Smooth muscle cell (in vitro differentiated cells): ENCODE measurements at regions not wholly inside any gene's neighbourhood (a gene's known extent, or its start where the extent isn't known, plus 50 kb on each side); places are given as distances from the start of the nearest gene placed in this dataset.

Experiments
- DNase-seq: peaks from one replicate; lab custom pipeline; 2025; ENCODE audit not compliant: unreplicated experiment; lab: John Stamatoyannopoulos, UW
- H2AFZ ChIP-seq: fragments of 200-600 bp; sonication (generic); 2 replicates; pipeline ENCODE4 v1.6.0; 2016; ENCODE audit warnings: antibody characterized with exemption, low read depth, mild to moderate bottlenecking
- H3F3A ChIP-seq: fragments of 200-600 bp; sonication (generic); 2 replicates; pipeline ENCODE4 v1.6.0; 2017; ENCODE audit warnings: antibody characterized with exemption, low read depth
- H3K27ac ChIP-seq: fragments of 200-600 bp; sonication (generic); 2 replicates; pipeline ENCODE4 v1.5.1; 2016; ENCODE audit warnings: low read depth, mild to moderate bottlenecking
- H3K27me3 ChIP-seq: fragments of 200-600 bp; sonication (generic); 2 replicates; pipeline ENCODE4 v1.6.1; 2016; ENCODE audit warnings: low read depth, mild to moderate bottlenecking
- H3K36me3 ChIP-seq: fragments of 200-600 bp; sonication (generic); 2 replicates; pipeline ENCODE4 v1.5.1; 2016; ENCODE audit warnings: low read depth
- H3K4me1 ChIP-seq: fragments of 200-600 bp; sonication (generic); 2 replicates; pipeline ENCODE4 v1.5.1; 2016; ENCODE audit warnings: low read depth
- H3K4me2 ChIP-seq: fragments of 200-600 bp; sonication (generic); 2 replicates; pipeline ENCODE4 v1.6.0; 2016; ENCODE audit warnings: mild to moderate bottlenecking
- H3K4me3 ChIP-seq: fragments of 200-600 bp; sonication (generic); 2 replicates; pipeline ENCODE4 v1.5.1; 2016; ENCODE audit warnings: mild to moderate bottlenecking
- H3K79me2 ChIP-seq: fragments of 200-600 bp; sonication (generic); 2 replicates; pipeline ENCODE4 v1.6.0; 2016; ENCODE audit warnings: low read depth, mild to moderate bottlenecking
- H3K9ac ChIP-seq: fragments of 200-600 bp; sonication (generic); 2 replicates; pipeline ENCODE4 v1.6.0; 2016; ENCODE audit warnings: low read depth
- H3K9me3 ChIP-seq: fragments of 200-600 bp; sonication (generic); replicated peaks from 2 replicates; pipeline ENCODE4 v1.5.1; 2016; ENCODE audit warnings: low read depth
- H4K20me1 ChIP-seq: fragments of 200-600 bp; sonication (generic); 2 replicates; pipeline ENCODE4 v1.6.0; 2016; ENCODE audit warnings: low read depth
- WGBS: methylation state at CpG from one replicate; pipeline ENCODE4 v1.1.7; 2016; ENCODE audit warnings: low lambda C conversion rate; 5-methylcytosine and 5-hydroxymethylcytosine counted together
- TF ChIP-seq, protein P1 (sequence below): fragments of 200-600 bp; sonication (generic); IDR thresholded peaks from 2 replicates; pipeline ENCODE4 v1.5.1; 2017; ENCODE audit warnings: borderline replicate concordance, mild to moderate bottlenecking, antibody characterized with exemption; ENCODE audit not compliant: insufficient read depth, poor library complexity, severe bottlenecking

- no peak overlapping the region for H3K4me3 ChIP-seq
- no peaks in the 10 kb centered on the region for H4K20me1 ChIP-seq
- H3K27ac ChIP-seq, result no peak overlapping the region
- no peak overlapping the region for H3K9ac ChIP-seq
- H3K4me1 ChIP-seq, result no peaks in the 10 kb centered on the region
- no peak overlapping the region for H3K4me2 ChIP-seq
- TF ChIP-seq, protein P1, sequence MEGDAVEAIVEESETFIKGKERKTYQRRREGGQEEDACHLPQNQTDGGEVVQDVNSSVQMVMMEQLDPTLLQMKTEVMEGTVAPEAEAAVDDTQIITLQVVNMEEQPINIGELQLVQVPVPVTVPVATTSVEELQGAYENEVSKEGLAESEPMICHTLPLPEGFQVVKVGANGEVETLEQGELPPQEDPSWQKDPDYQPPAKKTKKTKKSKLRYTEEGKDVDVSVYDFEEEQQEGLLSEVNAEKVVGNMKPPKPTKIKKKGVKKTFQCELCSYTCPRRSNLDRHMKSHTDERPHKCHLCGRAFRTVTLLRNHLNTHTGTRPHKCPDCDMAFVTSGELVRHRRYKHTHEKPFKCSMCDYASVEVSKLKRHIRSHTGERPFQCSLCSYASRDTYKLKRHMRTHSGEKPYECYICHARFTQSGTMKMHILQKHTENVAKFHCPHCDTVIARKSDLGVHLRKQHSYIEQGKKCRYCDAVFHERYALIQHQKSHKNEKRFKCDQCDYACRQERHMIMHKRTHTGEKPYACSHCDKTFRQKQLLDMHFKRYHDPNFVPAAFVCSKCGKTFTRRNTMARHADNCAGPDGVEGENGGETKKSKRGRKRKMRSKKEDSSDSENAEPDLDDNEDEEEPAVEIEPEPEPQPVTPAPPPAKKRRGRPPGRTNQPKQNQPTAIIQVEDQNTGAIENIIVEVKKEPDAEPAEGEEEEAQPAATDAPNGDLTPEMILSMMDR, result no peak
- 68% methylated on average over 1 of the region's 1 CpG for WGBS
- no peaks in the 10 kb centered on the region for H3K36me3 ChIP-seq
- no peak overlapping the region for H2AFZ ChIP-seq
- no peaks in the 10 kb centered on the region for H3F3A ChIP-seq
- no peaks in the 10 kb centered on the region for H3K27me3 ChIP-seq
- no peak for DNase-seq
- no peaks in the 10 kb centered on the region for H3K79me2 ChIP-seq
- no peaks in the 10 kb centered on the region for H3K9me3 ChIP-seq
Measured at GRCh38 chr14:39712293-39712999, 280.2 kb upstream of the FBXO33 start.

- H2AFZ ChIP-seq, result no peak overlapping the region
- H3K9me3 ChIP-seq, result no peaks in the 10 kb centered on the region
- DNase-seq, result no peak
- WGBS, result 78% methylated on average over 2 of the region's 2 CpGs
- H3K27ac ChIP-seq, result no peak overlapping the region
- H3K4me1 ChIP-seq, result no peaks in the 10 kb centered on the region
- no peaks in the 10 kb centered on the region for H3K27me3 ChIP-seq
- no peak overlapping the region for H3K4me3 ChIP-seq
- H3K36me3 ChIP-seq, result no peaks in the 10 kb centered on the region
- H3K9ac ChIP-seq, result no peak overlapping the region
- no peak overlapping the region for H3K4me2 ChIP-seq
- H3K79me2 ChIP-seq, result no peaks in the 10 kb centered on the region
- TF ChIP-seq, protein P1, result no peak
- no peaks in the 10 kb centered on the region for H3F3A ChIP-seq
- no peaks in the 10 kb centered on the region for H4K20me1 ChIP-seq
Measured at GRCh38 chr14:39704594-39704993, 272.4 kb upstream of the FBXO33 start.

GRCh38 chr14:39694341-39694740 is 262.1 kb upstream of the FBXO33 start:
- no peak overlapping the region for H3K9ac ChIP-seq
- DNase-seq, result no peak
- no peak overlapping the region for H3K4me2 ChIP-seq
- H3K27ac ChIP-seq, result no peak overlapping the region
- H3F3A ChIP-seq, result no peaks in the 10 kb centered on the region
- no peaks in the 10 kb centered on the region for H3K9me3 ChIP-seq
- H3K4me1 ChIP-seq, result no peaks in the 10 kb centered on the region
- H2AFZ ChIP-seq, result no peak overlapping the region
- no peaks in the 10 kb centered on the region for H4K20me1 ChIP-seq
- H3K36me3 ChIP-seq, result no peaks in the 10 kb centered on the region
- TF ChIP-seq, protein P1, result no peak
- WGBS, result 87% methylated on average over 2 of the region's 2 CpGs
- no peaks in the 10 kb centered on the region for H3K79me2 ChIP-seq
- no peak overlapping the region for H3K4me3 ChIP-seq
- H3K27me3 ChIP-seq, result no peaks in the 10 kb centered on the region

GRCh38 chr14:39683691-39684260 is 251.5 kb upstream of the FBXO33 start:
- peak overlapping the region; percentile 64 for H3K4me2 ChIP-seq
- DNase-seq, result no peak
- peak overlapping the region; percentile 2 for H3K27ac ChIP-seq
- no peaks in the 10 kb centered on the region for H4K20me1 ChIP-seq
- no peaks in the 10 kb centered on the region for H3F3A ChIP-seq
- H3K4me1 ChIP-seq, result peaks cover 12% of the 10 kb centered on the region
- no peak overlapping the region for H3K4me3 ChIP-seq
- no peak overlapping the region for H3K9ac ChIP-seq
- 66% methylated on average over 3 of the region's 3 CpGs for WGBS
- TF ChIP-seq, protein P1, result no peak
- H2AFZ ChIP-seq, result peak overlapping the region; percentile 35
- H3K36me3 ChIP-seq, result no peaks in the 10 kb centered on the region
- H3K79me2 ChIP-seq, result no peaks in the 10 kb centered on the region
- no peaks in the 10 kb centered on the region for H3K9me3 ChIP-seq
- no peaks in the 10 kb centered on the region for H3K27me3 ChIP-seq
